Lower leg skin (tissue), 3 donors: ENCODE measurements at regions not wholly inside any gene's neighbourhood (a gene's known extent, or its start where the extent isn't known, plus 50 kb on each side); places are given as distances from the start of the nearest gene placed in this dataset.

ENCODE experiments used
- CTCF ChIP-seq, 3 donors: fragments of 450-650 bp; IDR thresholded peaks; one replicate each; pipeline ENCODE4 v1.5.1; 2016; ENCODE audit warnings: antibody characterized with exemption in 3 of 3, mild to moderate bottlenecking in 3 of 3, moderate library complexity in 2 of 3
- POLR2A ChIP-seq, 2 donors: fragments of 450-650 bp; IDR thresholded peaks; one replicate each; pipeline ENCODE4 v1.6.1; 2016 to 2017; ENCODE audit warnings: antibody characterized with exemption in 2 of 2, mild to moderate bottlenecking in 1 of 2, moderate library complexity in 1 of 2

- TF ChIP-seq CTCF (IDR thresholded peaks at IDR 0.05) (no peak), POLR2A (IDR thresholded peaks at IDR 0.05) (no peak)
These were observed 381.2 kb downstream of the TXNL1 start for GRCh38 chr18:56257205-56257604.
